Adrenal gland (tissue), 9 donors: ENCODE measurements at regions not wholly inside any gene's neighbourhood (a gene's known extent, or its start where the extent isn't known, plus 50 kb on each side); places are given as distances from the start of the nearest gene placed in this dataset.

Experiments
- DNase-seq, 7 donors: peaks; one replicate each; pipeline ENCODE4 v3.0.0-alpha.2; 2019 to 2020
- H3K27ac ChIP-seq, 5 donors: fragments of 200-600 bp; sonication (generic) in 4 of 5; 1 replicate in 3 of 5; 2 replicates in 2 of 5; pipeline versions ENCODE4 v1.5.1 to v1.8.0; 2016 to 2020; ENCODE audit warnings: mild to moderate bottlenecking in 1 of 5
- H3K27me3 ChIP-seq: fragments of 200-600 bp; 2 replicates; pipeline ENCODE4 v1.8.0; 2021
- H3K36me3 ChIP-seq, 2 donors: fragments of 200-600 bp; replicated peaks in 1 of 2; 1 replicate in 1 of 2; 2 replicates in 1 of 2; pipeline versions ENCODE4 v1.5.1 to v1.8.0; 2018 to 2022
- H3K4me1 ChIP-seq, 2 donors: fragments of 200-600 bp; replicated peaks in 1 of 2; 1 replicate in 1 of 2; 2 replicates in 1 of 2; pipeline versions ENCODE4 v1.5.1 to v1.8.0; 2018 to 2021
- H3K4me3 ChIP-seq, 4 donors: fragments of 200-600 bp; sonication (generic) in 3 of 4; one replicate each; pipeline ENCODE4 v1.5.1; 2016 to 2018
- H3K9me3 ChIP-seq, 3 donors: fragments of 200-600 bp; sonication (generic) in 1 of 3; replicated peaks in 1 of 3; 1 replicate in 2 of 3; 2 replicates in 1 of 3; pipeline versions ENCODE4 v1.5.1 to v1.8.0; 2016 to 2021
- POLR2A ChIP-seq, 2 donors: fragments of 450-650 bp; IDR thresholded peaks; one replicate each; pipeline ENCODE4 v1.6.1; 2017; ENCODE audit warnings: antibody characterized with exemption in 2 of 2, mild to moderate bottlenecking in 2 of 2, moderate library complexity in 1 of 2
- WGBS, 4 donors: extraction: QIAGEN DNeasy Blood & Tissue Kit in 2 of 4; methylation state at CpG; one replicate each; pipeline versions ENCODE4 v1.1.5 to v1.1.7; 2013 to 2017; 5-methylcytosine and 5-hydroxymethylcytosine counted together
- intact Hi-C, 2 donors: fragments of 100-400 bp; cut with DNase I; formaldehyde crosslinking; loops; one replicate each; pipeline versions ENCODE4 v1.14.1 to v1.15.0; 2022 to 2023
- TF ChIP-seq, protein P1 (sequence below), 6 experiments: fragments of 450-650 bp in 4 of 6; fragments of 200-600 bp in 2 of 6; sonication (generic) in 1 of 6; IDR thresholded peaks; 1 replicate in 5 of 6; 2 replicates in 1 of 6; pipeline versions ENCODE4 v1.5.1 to v1.8.0; 2016 to 2021; ENCODE audit warnings: antibody characterized with exemption in 6 of 6, mild to moderate bottlenecking in 2 of 6, moderate library complexity in 1 of 6
- donor health status: healthy with polysubstance abuse.
- donor health status: Bipolar disorder and iron deficiency.
- donor health status: DM: yes; HTN: yes; CAD: no.
- donor health status: DM: no; HTN: no; CAD: no.
- donor health status: DM: no; HTN: no; CAD: no.

DNA sequence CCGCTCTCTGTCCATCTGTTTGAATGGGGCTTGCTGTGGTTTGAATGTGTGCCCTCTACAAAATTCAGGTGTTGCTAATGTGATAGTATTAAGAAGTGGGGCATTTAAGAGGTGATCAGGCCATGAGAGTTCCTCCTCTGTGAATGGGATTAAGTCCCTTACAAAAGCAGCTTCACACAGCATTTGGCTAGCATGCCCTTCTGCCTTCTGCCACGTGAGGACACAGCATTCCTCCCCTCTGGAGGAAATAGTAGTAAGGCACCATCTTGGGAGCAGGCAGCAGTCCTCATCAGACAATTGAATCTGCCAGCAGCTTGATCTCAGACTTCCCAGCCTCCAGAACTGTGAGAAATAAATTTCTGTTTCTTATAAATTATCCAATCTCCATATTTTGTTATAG lies 540.2 kb downstream of the CSNK1G3 start:
- WGBS, 4 donors: 75 to 92% (median 84%) methylated on average over 2 of the region's 2 CpGs
- intact Hi-C loops: no loop called here

GRCh38 chr5:124050120-124050770 lies 538.3 kb downstream of the CSNK1G3 start:
- H3K9me3 ChIP-seq: no peaks in the 10 kb centered on the region
- H3K36me3 ChIP-seq: no peaks in the 10 kb centered on the region
- DNase-seq: no peak
- TF ChIP-seq, protein P1, sequence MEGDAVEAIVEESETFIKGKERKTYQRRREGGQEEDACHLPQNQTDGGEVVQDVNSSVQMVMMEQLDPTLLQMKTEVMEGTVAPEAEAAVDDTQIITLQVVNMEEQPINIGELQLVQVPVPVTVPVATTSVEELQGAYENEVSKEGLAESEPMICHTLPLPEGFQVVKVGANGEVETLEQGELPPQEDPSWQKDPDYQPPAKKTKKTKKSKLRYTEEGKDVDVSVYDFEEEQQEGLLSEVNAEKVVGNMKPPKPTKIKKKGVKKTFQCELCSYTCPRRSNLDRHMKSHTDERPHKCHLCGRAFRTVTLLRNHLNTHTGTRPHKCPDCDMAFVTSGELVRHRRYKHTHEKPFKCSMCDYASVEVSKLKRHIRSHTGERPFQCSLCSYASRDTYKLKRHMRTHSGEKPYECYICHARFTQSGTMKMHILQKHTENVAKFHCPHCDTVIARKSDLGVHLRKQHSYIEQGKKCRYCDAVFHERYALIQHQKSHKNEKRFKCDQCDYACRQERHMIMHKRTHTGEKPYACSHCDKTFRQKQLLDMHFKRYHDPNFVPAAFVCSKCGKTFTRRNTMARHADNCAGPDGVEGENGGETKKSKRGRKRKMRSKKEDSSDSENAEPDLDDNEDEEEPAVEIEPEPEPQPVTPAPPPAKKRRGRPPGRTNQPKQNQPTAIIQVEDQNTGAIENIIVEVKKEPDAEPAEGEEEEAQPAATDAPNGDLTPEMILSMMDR (IDR thresholded peaks at IDR 0.05): no peak
- no peak for TF ChIP-seq POLR2A (IDR thresholded peaks at IDR 0.05)
- H3K4me3 ChIP-seq: no peak overlapping the region
- H3K27me3 ChIP-seq: no peaks in the 10 kb centered on the region
- WGBS, 4 donors: 74 to 77% (median 75%) methylated on average over 3 of the region's 3 CpGs
- intact Hi-C loops: no loop called here
- peaks cover 0 to 4% of the 10 kb centered on the region in 2 donors for H3K4me1 ChIP-seq
- no peak overlapping the region for H3K27ac ChIP-seq

More for the DNA sequence above, 540.2 kb downstream of the CSNK1G3 start:
- no peak for DNase-seq
- Histone ChIP-seq H3K36me3 (no peaks in the 10 kb centered on the region), H3K27me3 (no peaks in the 10 kb centered on the region), H3K4me3 (no peak overlapping the region), H3K9me3 (no peaks in the 10 kb centered on the region), H3K27ac (no peak overlapping the region), H3K4me1 (peaks cover 6 to 8% of the 10 kb centered on the region in 2 donors)
- TF ChIP-seq POLR2A (IDR thresholded peaks at IDR 0.05): no peak
- TF ChIP-seq, protein P1 (IDR thresholded peaks at IDR 0.05): no peak

- Histone ChIP-seq H3K27ac (no peak overlapping the region), H3K9me3 (no peaks in the 10 kb centered on the region), H3K27me3 (no peaks in the 10 kb centered on the region), H3K4me1 (no peaks in the 10 kb centered on the region), H3K36me3 (no peaks in the 10 kb centered on the region), H3K4me3 (no peak overlapping the region)
- intact Hi-C loops: no loop called here
- no peak for DNase-seq
- WGBS, 4 donors: 77 to 94% (median 92%) methylated on average over 2 of the region's 2 CpGs
- TF ChIP-seq, protein P1 (IDR thresholded peaks at IDR 0.05): no peak
- TF ChIP-seq POLR2A (IDR thresholded peaks at IDR 0.05): no peak
These were observed 533.4 kb downstream of the CSNK1G3 start for GRCh38 chr5:124045412-124045811.

DNA sequence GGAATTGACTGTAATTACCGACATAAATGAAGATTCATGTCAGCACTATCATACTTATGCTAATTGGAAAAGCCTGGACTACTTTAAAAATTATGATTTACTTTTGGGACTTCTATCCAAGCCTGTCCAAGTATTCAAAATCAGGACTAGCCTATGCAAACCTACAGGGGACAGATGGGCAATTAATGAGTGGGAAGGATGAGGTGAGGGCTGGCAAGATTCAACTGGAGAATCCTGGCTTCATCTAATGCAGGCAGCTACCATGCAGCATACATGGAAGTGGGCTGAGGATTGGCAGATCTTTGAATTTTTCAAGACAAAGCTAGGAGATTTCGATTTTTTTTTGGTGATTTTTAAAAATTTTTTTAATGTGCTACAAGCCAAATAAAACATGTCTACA lies 532.6 kb downstream of the CSNK1G3 start:
- WGBS, 4 donors: 78 to 82% (median 79%) methylated on average over 2 of the region's 2 CpGs
- H3K27me3 ChIP-seq: no peaks in the 10 kb centered on the region
- H3K4me3 ChIP-seq: no peak overlapping the region
- intact Hi-C loops: no loop called here
- no peaks in the 10 kb centered on the region for H3K36me3 ChIP-seq
- TF ChIP-seq, protein P1 (IDR thresholded peaks at IDR 0.05): no peak
- no peak for TF ChIP-seq POLR2A (IDR thresholded peaks at IDR 0.05)
- no peaks in the 10 kb centered on the region for H3K4me1 ChIP-seq
- no peaks in the 10 kb centered on the region for H3K9me3 ChIP-seq
- no peak overlapping the region for H3K27ac ChIP-seq
- no peak for DNase-seq
